ENCODE measurements at regions not wholly inside any gene's neighbourhood (a gene's known extent, or its start where the extent isn't known, plus 50 kb on each side); places are given as distances from the start of the nearest gene placed in this dataset.
"Not testable (repeated sequence)": the region's sequence is repeated elsewhere in the genome, so short reads cannot be mapped to it uniquely, and the experiment has no call there.

- not testable (repeated sequence) for ATAC-seq
These were observed 2226.0 kb upstream of the DEFB115 start for GRCh38 chr20:29031262-29031982.

GRCh38 chr20:29044239-29044638 lies 2213.2 kb upstream of the DEFB115 start:
- not testable (repeated sequence) for ATAC-seq

GRCh38 chr20:29050008-29050606 lies 2207.4 kb upstream of the DEFB115 start:
- ATAC-seq = not testable (repeated sequence)

GRCh38 chr20:29057866-29058484 lies 2199.5 kb upstream of the DEFB115 start:
- not testable (repeated sequence) for ATAC-seq

- not testable (repeated sequence) for ATAC-seq
These were observed 2195.0 kb upstream of the DEFB115 start for GRCh38 chr20:29062451-29062850.

- ATAC-seq = not testable (repeated sequence)
These were observed 2191.1 kb upstream of the DEFB115 start for GRCh38 chr20:29066341-29066740.

- not testable (repeated sequence) for ATAC-seq
These were observed 2183.8 kb upstream of the DEFB115 start for GRCh38 chr20:29073640-29074039.

GRCh38 chr20:29079769-29080690 lies 2177.4 kb upstream of the DEFB115 start:
- ATAC-seq = peak in 1 of 2 donors; percentile 58

- ATAC-seq = not testable (repeated sequence)
These were observed 2175.8 kb upstream of the DEFB115 start for GRCh38 chr20:29081712-29082111.

GRCh38 chr20:29085625-29086024 lies 2171.8 kb upstream of the DEFB115 start:
- no peak for ATAC-seq

GRCh38 chr20:29086145-29086718 lies 2171.2 kb upstream of the DEFB115 start:
- not testable (repeated sequence) for ATAC-seq

- no peak for ATAC-seq
These were observed 2170.5 kb upstream of the DEFB115 start for GRCh38 chr20:29086938-29087337.

- not testable (repeated sequence) for ATAC-seq
These were observed 2169.6 kb upstream of the DEFB115 start for GRCh38 chr20:29087887-29088286.

- ATAC-seq = not testable (repeated sequence)
These were observed 2169.0 kb upstream of the DEFB115 start for GRCh38 chr20:29088472-29088871.

- ATAC-seq = not testable (repeated sequence)
These were observed 2168.1 kb upstream of the DEFB115 start for GRCh38 chr20:29089409-29089808.

- not testable (repeated sequence) for ATAC-seq
These were observed 2163.5 kb upstream of the DEFB115 start for GRCh38 chr20:29093958-29094357.

GRCh38 chr20:29096695-29097094 lies 2160.8 kb upstream of the DEFB115 start:
- ATAC-seq = not testable (repeated sequence)

- ATAC-seq = not testable (repeated sequence)
These were observed 2149.6 kb upstream of the DEFB115 start for GRCh38 chr20:29107884-29108283.

- not testable (repeated sequence) for ATAC-seq
These were observed 2148.1 kb upstream of the DEFB115 start for GRCh38 chr20:29109386-29109785.

- not testable (repeated sequence) for ATAC-seq
These were observed 2142.4 kb upstream of the DEFB115 start for GRCh38 chr20:29115097-29115496.

- ATAC-seq = peak in 1 of 2 donors; percentile 17
These were observed 2138.3 kb upstream of the DEFB115 start for GRCh38 chr20:29119141-29119540.

- ATAC-seq = not testable (repeated sequence)
These were observed 2137.8 kb upstream of the DEFB115 start for GRCh38 chr20:29119684-29120083.

Measured in activated CD4-positive, CD25-positive, alpha-beta regulatory T cell treated with anti-CD3 and anti-CD28 coated beads, Interleukin-2, amount 50 U/mL, for 24 hours (primary cell).